Islet precursor cell (in vitro differentiated cells): ENCODE measurements at regions not wholly inside any gene's neighbourhood (a gene's known extent, or its start where the extent isn't known, plus 50 kb on each side); places are given as distances from the start of the nearest gene placed in this dataset.
"Not testable (repeated sequence)": the region's sequence is repeated elsewhere in the genome, so short reads cannot be mapped to it uniquely, and the experiment has no call there.

ENCODE experiments used
- DNase-seq: peaks from one replicate; pipeline ENCODE4 v3.0.0-alpha.2; 2018

GRCh38 chr5:82532075-82532474 lies 253.9 kb upstream of the RPS23 start:
- DNase-seq = not testable (repeated sequence)

- no peak for DNase-seq
Observed at GRCh38 chr5:82526540-82526939, 248.4 kb upstream of the RPS23 start.

- no peak for DNase-seq
Observed at GRCh38 chr5:82525626-82526025, 247.5 kb upstream of the RPS23 start.

GRCh38 chr5:82523633-82524032 lies 245.5 kb upstream of the RPS23 start:
- no peak for DNase-seq

- DNase-seq = no peak
Observed at GRCh38 chr5:82522897-82523296, 244.7 kb upstream of the RPS23 start.

GRCh38 chr5:82521431-82522051 lies 243.4 kb upstream of the RPS23 start:
- no peak for DNase-seq

- DNase-seq = no peak
Observed at GRCh38 chr5:82519558-82519957, 241.4 kb upstream of the RPS23 start.

- DNase-seq = no peak
Observed at GRCh38 chr5:82517544-82518075, 239.5 kb upstream of the RPS23 start.

- DNase-seq = peak; percentile 60
Observed at GRCh38 chr5:82513738-82514137, 235.6 kb upstream of the RPS23 start.

GRCh38 chr5:82512025-82512424 lies 233.9 kb upstream of the RPS23 start:
- DNase-seq = no peak

GRCh38 chr5:82511134-82511533 lies 233.0 kb upstream of the RPS23 start:
- DNase-seq = no peak

GRCh38 chr5:82509762-82510161 lies 231.6 kb upstream of the RPS23 start:
- DNase-seq = no peak

- DNase-seq = not testable (repeated sequence)
Observed at GRCh38 chr5:82506390-82506789, 228.2 kb upstream of the RPS23 start.

GRCh38 chr5:82499725-82500244 lies 221.6 kb upstream of the RPS23 start:
- DNase-seq = no peak

- no peak for DNase-seq
Observed at GRCh38 chr5:82497242-82497641, 219.1 kb upstream of the RPS23 start.

- no peak for DNase-seq
Observed at GRCh38 chr5:82494942-82495341, 216.8 kb upstream of the RPS23 start.

GRCh38 chr5:82493221-82493620 lies 215.1 kb upstream of the RPS23 start:
- DNase-seq = no peak

GRCh38 chr5:82491397-82491796 lies 213.2 kb upstream of the RPS23 start:
- no peak for DNase-seq

- no peak for DNase-seq
Observed at GRCh38 chr5:82489683-82490082, 211.5 kb upstream of the RPS23 start.

- DNase-seq = no peak
Observed at GRCh38 chr5:82487131-82487530, 209.0 kb upstream of the RPS23 start.

- no peak for DNase-seq
Observed at GRCh38 chr5:82480331-82480730, 202.2 kb upstream of the RPS23 start.

GRCh38 chr5:82476155-82476554 lies 198.0 kb upstream of the RPS23 start:
- DNase-seq = no peak

- no peak for DNase-seq
Observed at GRCh38 chr5:82473262-82473661, 195.1 kb upstream of the RPS23 start.

- DNase-seq = no peak
Observed at GRCh38 chr5:82470185-82470994, 192.2 kb upstream of the RPS23 start.
